ENCODE measurements at regions not wholly inside any gene's neighbourhood (a gene's known extent, or its start where the extent isn't known, plus 50 kb on each side); places are given as distances from the start of the nearest gene placed in this dataset.

- Histone ChIP-seq H3K36me3 (no peaks in the 10 kb centered on the region), H3K4me3 (no peak overlapping the region), H3K4me1 (no peaks in the 10 kb centered on the region), H3K27ac (no peak overlapping the region), H3K27me3 (replicated peaks in 1 of 7) (no peaks in the 10 kb centered on the region), H3K9me3 (no peaks in the 10 kb centered on the region)
- no peak for TF ChIP-seq CTCF (IDR thresholded peaks at IDR 0.05 in 8 of 11, conservative IDR thresholded peaks at IDR 0.05 in 3 of 11)
- no peak for TF ChIP-seq POLR2AphosphoS5 (IDR thresholded peaks at IDR 0.05)
- no peak for TF ChIP-seq POLR2A (IDR thresholded peaks at IDR 0.05)
- no peak for DNase-seq
- 42 to 59% (median 47%) methylated on average over 2 of the region's 2 CpGs for WGBS, 5 donors
- intact Hi-C loops (cut with DNase I; ENCODE audit: low total_unique reads), result no loop called here
Observed at GRCh38 chr3:180382638-180383180, 219.3 kb upstream of the TTC14 start.

- intact Hi-C loops (cut with DNase I; ENCODE audit: low total_unique reads), result no loop called here
- no peaks in the 10 kb centered on the region for H3K36me3 ChIP-seq
- DNase-seq, result no peak
- no peak overlapping the region for H3K4me3 ChIP-seq
- no peak overlapping the region for H3K27ac ChIP-seq
- H3K9me3 ChIP-seq, result no peaks in the 10 kb centered on the region
- no peaks in the 10 kb centered on the region for H3K27me3 ChIP-seq (replicated peaks in 1 of 7)
- TF ChIP-seq POLR2AphosphoS5 (IDR thresholded peaks at IDR 0.05), result no peak
- TF ChIP-seq POLR2A (IDR thresholded peaks at IDR 0.05), result no peak
- TF ChIP-seq CTCF (IDR thresholded peaks at IDR 0.05 in 8 of 11, conservative IDR thresholded peaks at IDR 0.05 in 3 of 11), result no peak
- WGBS, 5 donors, result 82 to 97% (median 90%) methylated on average over 2 of the region's 2 CpGs
- no peaks in the 10 kb centered on the region for H3K4me1 ChIP-seq
Observed at GRCh38 chr3:180383332-180384020, 218.5 kb upstream of the TTC14 start.

- H3K4me3 ChIP-seq, result no peak overlapping the region
- H3K27me3 ChIP-seq (replicated peaks in 1 of 7), result no peaks in the 10 kb centered on the region
- H3K27ac ChIP-seq, result no peak overlapping the region
- H3K9me3 ChIP-seq, result no peaks in the 10 kb centered on the region
- no peak for DNase-seq
- intact Hi-C loops (cut with DNase I; ENCODE audit: low total_unique reads), result no loop called here
- no peaks in the 10 kb centered on the region for H3K4me1 ChIP-seq
- H3K36me3 ChIP-seq, result no peaks in the 10 kb centered on the region
- TF ChIP-seq POLR2AphosphoS5 (IDR thresholded peaks at IDR 0.05) (no peak), CTCF (IDR thresholded peaks at IDR 0.05 in 8 of 11, conservative IDR thresholded peaks at IDR 0.05 in 3 of 11) (no peak), POLR2A (IDR thresholded peaks at IDR 0.05) (no peak)
Observed at GRCh38 chr3:180390313-180390712, 211.7 kb upstream of the TTC14 start.

- DNase-seq, result no peak
- TF ChIP-seq CTCF (IDR thresholded peaks at IDR 0.05 in 8 of 11, conservative IDR thresholded peaks at IDR 0.05 in 3 of 11), result no peak
- no peak for TF ChIP-seq POLR2AphosphoS5 (IDR thresholded peaks at IDR 0.05)
- TF ChIP-seq POLR2A (IDR thresholded peaks at IDR 0.05), result no peak
Observed at GRCh38 chr3:180391001-180391400, 211.0 kb upstream of the TTC14 start.

More at GRCh38 chr3:180391001-180391400, 211.0 kb upstream of the TTC14 start:
- H3K4me3 ChIP-seq, result no peak overlapping the region
- H3K27me3 ChIP-seq (replicated peaks in 1 of 7), result no peaks in the 10 kb centered on the region
- WGBS, 5 donors, result 39 to 60% (median 51%) methylated on average over 1 of the region's 1 CpG
- intact Hi-C loops (cut with DNase I; ENCODE audit: low total_unique reads), result no loop called here
- no peaks in the 10 kb centered on the region for H3K9me3 ChIP-seq
- H3K27ac ChIP-seq, result no peak overlapping the region
- no peaks in the 10 kb centered on the region for H3K4me1 ChIP-seq
- H3K36me3 ChIP-seq, result no peaks in the 10 kb centered on the region
